IgD-negative memory B cell (primary cell): ENCODE measurements at regions not wholly inside any gene's neighbourhood (a gene's known extent, or its start where the extent isn't known, plus 50 kb on each side); places are given as distances from the start of the nearest gene placed in this dataset.

Experiments used
- H3K27ac Mint-ChIP-seq, 3 donors: one replicate each; pipeline ENCODE4 v1.8.0; 2020 to 2022; ENCODE audit warnings: mild to moderate bottlenecking in 3 of 3, mixed read lengths in 3 of 3, moderate library complexity in 1 of 3
- H3K27me3 Mint-ChIP-seq: one replicate; pipeline ENCODE4 v1.8.0; 2021; ENCODE audit warnings: mixed read lengths
- H3K36me3 Mint-ChIP-seq: one replicate; pipeline ENCODE4 v1.8.0; 2020; ENCODE audit warnings: mild to moderate bottlenecking, mixed read lengths
- H3K4me1 Mint-ChIP-seq, 3 donors: one replicate each; pipeline ENCODE4 v1.8.0; 2020 to 2022; ENCODE audit warnings: mixed read lengths in 3 of 3, mild to moderate bottlenecking in 1 of 3
- H3K4me3 Mint-ChIP-seq, 4 donors: one replicate each; pipeline ENCODE4 v1.8.0; 2020 to 2022; ENCODE audit warnings: mild to moderate bottlenecking in 4 of 4, mixed read lengths in 4 of 4, moderate library complexity in 3 of 4
- H3K9me3 Mint-ChIP-seq, 3 donors: one replicate each; pipeline ENCODE4 v1.8.0; 2020 to 2021; ENCODE audit warnings: mixed read lengths in 3 of 3, mild to moderate bottlenecking in 1 of 3

GRCh38 chr10:78541481-78542140 is 507.9 kb downstream of the RPS24 start:
- no peak overlapping the region for H3K27ac Mint-ChIP-seq
- H3K4me1 Mint-ChIP-seq: no peaks in the 10 kb centered on the region
- no peaks in the 10 kb centered on the region for H3K9me3 Mint-ChIP-seq
- H3K36me3 Mint-ChIP-seq: no peaks in the 10 kb centered on the region
- H3K27me3 Mint-ChIP-seq: peaks cover 11% of the 10 kb centered on the region
- no peak overlapping the region for H3K4me3 Mint-ChIP-seq

- H3K27ac Mint-ChIP-seq: no peak overlapping the region
- peaks cover 11% of the 10 kb centered on the region for H3K27me3 Mint-ChIP-seq
- H3K36me3 Mint-ChIP-seq: no peaks in the 10 kb centered on the region
- H3K4me1 Mint-ChIP-seq: no peaks in the 10 kb centered on the region
- no peak overlapping the region for H3K4me3 Mint-ChIP-seq
- no peaks in the 10 kb centered on the region for H3K9me3 Mint-ChIP-seq
Measured at GRCh38 chr10:78542141-78542489, 508.5 kb downstream of the RPS24 start.

GRCh38 chr10:78542521-78542920 is 508.9 kb downstream of the RPS24 start:
- Mint-ChIP-seq H3K4me1 (no peaks in the 10 kb centered on the region), H3K36me3 (no peaks in the 10 kb centered on the region), H3K27me3 (peaks cover 9% of the 10 kb centered on the region), H3K4me3 (no peak overlapping the region), H3K27ac (no peak overlapping the region), H3K9me3 (no peaks in the 10 kb centered on the region)

DNA sequence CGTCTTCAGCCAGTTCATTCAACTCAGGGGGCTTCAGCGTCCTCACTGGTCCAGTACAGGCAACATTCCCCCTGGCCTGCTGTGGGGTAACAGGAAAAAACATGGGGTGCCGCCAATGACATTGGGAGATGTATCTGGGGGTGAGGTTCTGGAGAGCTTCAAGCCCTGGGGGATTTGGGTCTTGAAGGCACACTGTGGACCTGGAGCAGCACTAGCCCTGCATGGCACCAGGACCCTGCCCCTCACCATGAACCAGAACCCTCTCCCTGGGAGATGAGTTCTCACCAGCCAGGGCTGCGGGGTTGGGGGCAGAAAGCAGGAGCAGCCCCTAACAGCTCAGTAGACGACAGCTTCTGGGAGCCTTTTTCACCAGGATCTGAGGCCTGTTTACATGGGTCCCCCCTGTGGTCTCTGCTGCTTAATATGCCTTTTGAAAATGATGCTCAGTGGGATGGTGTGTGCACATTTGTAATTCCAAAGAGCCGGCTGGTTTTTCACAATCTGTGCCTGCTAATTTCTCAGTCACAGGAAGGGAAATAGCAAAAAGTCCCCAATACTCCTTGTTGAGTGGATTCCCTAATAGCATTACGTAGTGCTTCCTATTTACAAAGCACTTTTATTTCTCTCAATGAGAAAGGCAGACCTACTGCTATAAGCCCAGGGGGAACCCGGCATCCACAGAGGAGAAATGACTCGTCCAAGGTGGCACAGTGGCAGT is 509.5 kb downstream of the RPS24 start:
- no peak overlapping the region for H3K27ac Mint-ChIP-seq
- no peaks in the 10 kb centered on the region for H3K4me1 Mint-ChIP-seq
- peaks cover 13% of the 10 kb centered on the region for H3K27me3 Mint-ChIP-seq
- no peak overlapping the region for H3K4me3 Mint-ChIP-seq
- H3K9me3 Mint-ChIP-seq: no peaks in the 10 kb centered on the region
- no peaks in the 10 kb centered on the region for H3K36me3 Mint-ChIP-seq

DNA sequence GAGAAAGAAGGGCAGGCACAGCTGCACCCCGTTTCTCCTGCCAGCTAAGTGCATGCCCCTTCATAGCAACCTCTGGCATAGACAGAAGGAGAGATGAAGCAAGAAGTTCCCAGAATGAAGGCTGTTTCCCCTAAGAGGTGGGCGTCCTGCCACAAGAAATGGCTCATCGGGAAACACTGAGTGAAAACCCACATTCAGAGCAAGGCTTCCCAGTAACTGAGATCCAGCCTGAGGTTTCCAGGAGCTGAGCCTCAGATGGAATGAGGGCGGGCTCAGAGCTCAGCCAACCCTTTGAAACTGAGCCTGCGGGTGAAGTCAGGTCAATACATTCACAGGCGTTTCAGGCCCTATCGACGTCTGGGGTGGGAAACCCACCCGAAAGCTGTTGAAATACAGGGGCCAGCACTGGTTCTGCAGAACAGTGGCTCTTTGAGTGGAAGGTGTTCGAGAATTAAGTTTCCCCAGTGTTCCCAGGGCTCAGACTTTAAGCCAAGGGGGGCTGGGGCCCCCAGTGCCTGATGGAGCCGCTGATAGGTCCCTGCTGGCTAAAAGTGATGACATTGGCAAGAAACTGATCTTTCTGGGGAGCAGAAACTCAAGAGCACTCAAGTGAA is 510.2 kb downstream of the RPS24 start:
- no peaks in the 10 kb centered on the region for H3K4me1 Mint-ChIP-seq
- no peak overlapping the region for H3K4me3 Mint-ChIP-seq
- H3K9me3 Mint-ChIP-seq: no peaks in the 10 kb centered on the region
- no peak overlapping the region for H3K27ac Mint-ChIP-seq
- H3K27me3 Mint-ChIP-seq: peaks cover 13% of the 10 kb centered on the region
- H3K36me3 Mint-ChIP-seq: no peaks in the 10 kb centered on the region

GRCh38 chr10:78544423-78545090 is 510.9 kb downstream of the RPS24 start:
- Mint-ChIP-seq H3K36me3 (no peaks in the 10 kb centered on the region), H3K4me3 (no peak overlapping the region), H3K27me3 (peaks cover 8% of the 10 kb centered on the region), H3K9me3 (no peaks in the 10 kb centered on the region), H3K4me1 (no peaks in the 10 kb centered on the region), H3K27ac (no peak overlapping the region)

GRCh38 chr10:78545756-78546155 is 512.1 kb downstream of the RPS24 start:
- Mint-ChIP-seq H3K4me1 (no peaks in the 10 kb centered on the region), H3K27ac (no peak overlapping the region), H3K9me3 (no peaks in the 10 kb centered on the region), H3K36me3 (no peaks in the 10 kb centered on the region), H3K4me3 (no peak overlapping the region), H3K27me3 (peaks cover 10% of the 10 kb centered on the region)

DNA sequence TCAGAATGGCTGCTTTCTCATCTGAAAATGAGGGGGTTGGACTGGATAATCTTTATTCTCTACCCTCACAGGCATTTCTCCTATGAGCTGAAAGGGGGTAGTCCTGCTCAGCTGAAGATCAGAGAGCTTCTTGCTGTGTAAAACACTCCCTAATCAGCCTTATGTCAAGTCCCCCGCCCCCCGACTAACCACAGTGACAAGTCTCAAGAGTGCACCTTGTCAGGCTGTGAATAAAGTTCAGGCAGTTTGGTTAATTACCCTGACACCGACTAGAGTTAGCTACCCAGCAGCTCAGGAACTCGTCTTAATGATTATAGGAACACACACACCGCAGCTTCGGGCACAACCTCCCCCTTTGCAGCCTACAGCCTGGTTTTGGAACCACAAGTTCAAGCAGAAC is 513.7 kb downstream of the RPS24 start:
- Mint-ChIP-seq H3K27me3 (peaks cover 8% of the 10 kb centered on the region), H3K4me3 (no peak overlapping the region), H3K36me3 (no peaks in the 10 kb centered on the region), H3K27ac (no peak overlapping the region), H3K9me3 (no peaks in the 10 kb centered on the region), H3K4me1 (no peaks in the 10 kb centered on the region)

DNA sequence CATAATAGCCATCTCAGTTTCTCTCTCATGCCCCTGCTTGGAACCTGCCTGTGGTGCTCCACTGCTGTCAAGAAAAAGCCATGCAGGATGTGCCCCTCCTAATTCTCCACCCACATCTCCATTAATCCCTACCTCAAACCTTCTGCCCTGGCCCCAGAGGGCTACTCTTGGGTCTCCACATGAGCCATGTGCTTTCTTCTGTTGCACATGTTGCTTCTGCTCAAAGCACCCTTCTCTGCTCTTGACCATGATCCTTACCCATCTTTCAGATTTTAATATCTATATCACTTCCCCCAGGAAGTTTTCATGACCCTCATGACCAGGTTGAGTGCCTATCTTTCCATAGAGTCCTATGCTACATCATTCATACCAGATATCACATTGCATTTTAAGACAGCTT is 514.2 kb downstream of the RPS24 start:
- Mint-ChIP-seq H3K4me1 (no peaks in the 10 kb centered on the region), H3K27me3 (peaks cover 8% of the 10 kb centered on the region), H3K36me3 (no peaks in the 10 kb centered on the region), H3K27ac (no peak overlapping the region), H3K4me3 (no peak overlapping the region), H3K9me3 (no peaks in the 10 kb centered on the region)

DNA sequence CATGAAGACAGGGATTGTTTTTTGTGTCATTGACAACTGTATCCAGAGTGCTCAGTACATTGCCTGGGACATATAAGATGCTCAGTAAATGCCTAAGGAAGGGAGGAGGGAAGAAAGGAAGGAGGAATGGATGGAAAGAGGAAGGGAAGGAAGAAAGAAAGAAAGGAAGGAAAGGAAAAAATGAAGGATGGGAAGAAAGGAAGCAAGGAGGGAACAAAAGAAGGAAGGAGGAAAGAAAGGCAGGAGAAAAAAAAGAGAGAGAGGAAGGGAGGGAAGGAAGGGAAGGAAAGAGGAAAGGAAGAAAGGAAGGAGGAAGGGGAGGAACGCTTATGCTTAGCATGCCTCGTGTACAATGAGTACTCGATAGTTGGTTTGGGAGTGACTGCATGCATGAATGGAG is 514.7 kb downstream of the RPS24 start:
- H3K4me3 Mint-ChIP-seq: no peak overlapping the region
- H3K27ac Mint-ChIP-seq: no peak overlapping the region
- no peaks in the 10 kb centered on the region for H3K36me3 Mint-ChIP-seq
- no peaks in the 10 kb centered on the region for H3K4me1 Mint-ChIP-seq
- no peaks in the 10 kb centered on the region for H3K9me3 Mint-ChIP-seq
- peaks cover 8% of the 10 kb centered on the region for H3K27me3 Mint-ChIP-seq

- no peak overlapping the region for H3K27ac Mint-ChIP-seq
- peaks cover 0 to 1% (median 0%) of the 10 kb centered on the region in 3 donors for H3K9me3 Mint-ChIP-seq
- peaks cover 8% of the 10 kb centered on the region for H3K27me3 Mint-ChIP-seq
- peak overlapping the region in 1 of 4 donors; percentile 1 for H3K4me3 Mint-ChIP-seq
- no peaks in the 10 kb centered on the region for H3K4me1 Mint-ChIP-seq
- no peaks in the 10 kb centered on the region for H3K36me3 Mint-ChIP-seq
Measured at GRCh38 chr10:78549140-78549935, 515.7 kb downstream of the RPS24 start.

DNA sequence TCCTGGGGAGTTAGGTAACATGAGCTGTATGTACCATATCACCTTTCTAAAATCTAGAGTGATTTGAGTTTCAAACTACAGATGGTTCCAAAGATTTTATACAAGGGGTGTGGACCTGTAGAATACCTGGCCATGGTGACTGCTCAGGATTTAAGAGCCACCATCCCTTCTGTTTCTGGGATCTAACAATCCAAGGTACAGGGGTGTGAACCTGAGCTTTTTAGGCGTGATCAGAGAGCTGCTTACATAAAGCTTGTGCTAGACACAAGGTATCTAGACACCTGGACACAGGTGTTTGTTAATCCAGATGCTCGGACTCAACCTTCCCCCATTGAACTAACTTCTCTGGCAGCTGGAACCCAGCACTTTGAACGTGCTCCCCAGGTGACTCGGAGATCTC is 516.4 kb downstream of the RPS24 start:
- H3K4me1 Mint-ChIP-seq: no peaks in the 10 kb centered on the region
- peaks cover 8% of the 10 kb centered on the region for H3K27me3 Mint-ChIP-seq
- no peak overlapping the region for H3K27ac Mint-ChIP-seq
- no peaks in the 10 kb centered on the region for H3K36me3 Mint-ChIP-seq
- no peak overlapping the region for H3K4me3 Mint-ChIP-seq
- peaks cover 0 to 7% (median 0%) of the 10 kb centered on the region in 3 donors for H3K9me3 Mint-ChIP-seq

DNA sequence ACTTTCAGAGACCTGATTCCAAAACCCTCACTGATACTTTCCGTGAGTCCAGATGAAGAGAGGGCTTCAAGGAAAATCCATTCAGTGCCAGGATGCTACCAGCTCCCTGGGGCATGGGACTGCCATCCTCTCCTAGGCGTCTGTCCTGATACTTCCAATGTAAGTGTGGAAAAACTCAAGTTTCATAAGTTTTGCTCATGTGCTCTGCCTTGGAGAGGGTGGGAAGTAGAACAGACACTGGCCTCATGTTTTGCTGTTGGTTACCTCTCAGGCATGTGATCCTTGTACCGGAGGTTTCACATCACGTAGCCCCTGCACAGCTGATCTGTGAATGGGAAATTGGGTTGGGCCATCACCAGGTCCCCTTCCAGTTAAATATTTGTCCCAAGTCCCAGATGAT is 517.1 kb downstream of the RPS24 start:
- Mint-ChIP-seq H3K4me3 (no peak overlapping the region), H3K27ac (no peak overlapping the region), H3K4me1 (no peaks in the 10 kb centered on the region), H3K36me3 (no peaks in the 10 kb centered on the region), H3K9me3 (peaks cover 0 to 8% (median 0%) of the 10 kb centered on the region in 3 donors), H3K27me3 (peaks cover 8% of the 10 kb centered on the region)

DNA sequence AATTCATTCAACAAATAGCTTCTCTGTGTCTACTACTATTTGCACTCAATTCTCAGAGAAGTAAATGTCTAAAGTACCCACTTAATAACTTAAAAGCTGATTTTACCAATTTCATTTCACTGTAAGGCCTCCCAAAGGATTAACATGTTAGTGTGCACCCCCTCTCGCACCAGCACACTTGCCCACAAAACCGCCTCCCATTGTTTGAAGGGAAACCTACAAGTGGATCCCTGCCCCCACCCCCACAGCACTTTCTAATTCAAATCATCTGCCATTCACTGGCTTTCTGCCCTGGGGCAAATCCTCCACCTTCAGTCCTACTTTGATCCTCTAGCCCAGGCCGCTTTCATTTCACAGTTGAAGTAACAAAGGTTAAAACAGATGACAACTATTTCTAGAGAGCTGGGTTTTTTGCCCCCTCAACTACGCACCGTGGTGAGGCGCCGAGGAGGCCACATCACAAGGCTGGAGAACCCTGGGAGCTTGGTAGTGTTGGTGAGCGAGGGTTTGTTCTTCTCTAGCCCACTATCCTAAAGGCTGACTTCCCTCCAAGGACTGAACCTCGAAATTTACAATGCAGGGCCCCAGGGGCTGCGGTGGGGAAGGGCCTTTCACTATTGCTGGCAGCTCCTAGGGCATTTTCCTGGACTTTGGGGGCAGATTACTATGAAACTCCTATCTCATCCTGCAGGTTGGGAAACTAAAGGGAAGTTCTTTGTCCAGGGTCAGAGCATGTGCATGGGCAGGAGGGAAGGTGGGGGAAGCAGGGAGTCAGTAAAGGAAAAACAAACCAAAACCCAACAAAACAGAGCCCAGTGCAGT is 517.4 kb upstream of the ZMIZ1 start:
- Mint-ChIP-seq H3K36me3 (no peaks in the 10 kb centered on the region), H3K4me3 (no peak overlapping the region), H3K4me1 (no peaks in the 10 kb centered on the region), H3K27me3 (peaks cover 8% of the 10 kb centered on the region), H3K9me3 (peaks cover 0 to 8% (median 0%) of the 10 kb centered on the region in 3 donors), H3K27ac (no peak overlapping the region)
